GM23338 (cell line): ENCODE measurements at regions not wholly inside any gene's neighbourhood (a gene's known extent, or its start where the extent isn't known, plus 50 kb on each side); places are given as distances from the start of the nearest gene placed in this dataset.

ENCODE experiments used
- ATAC-seq: fragments of 200-7000 bp; cut with Tn5 transposase; 3 replicates; pipeline ENCODE4 v1.9.1; 2020
- DNase-seq: peaks from one replicate; pipeline ENCODE4 v3.0.0-alpha.2; 2015; ENCODE audit warnings: low spot score
- H2AFZ ChIP-seq: fragments of 200-600 bp; sonication (generic); 2 replicates; pipeline ENCODE4 v1.8.0; 2016; ENCODE audit warnings: antibody characterized with exemption, mild to moderate bottlenecking, moderate library complexity
- H3F3A ChIP-seq: fragments of 200-600 bp; sonication (generic); replicated peaks from 2 replicates; pipeline ENCODE4 v1.8.0; 2017; ENCODE audit warnings: antibody characterized with exemption, mixed run types, low read depth
- H3K27ac ChIP-seq: fragments of 200-600 bp; sonication (generic); 2 replicates; pipeline ENCODE4 v1.6.1; 2016; ENCODE audit warnings: low read depth
- H3K27me3 ChIP-seq: fragments of 200-600 bp; sonication (generic); 2 replicates; pipeline ENCODE4 v1.8.0; 2016; ENCODE audit warnings: mild to moderate bottlenecking, mixed run types, moderate library complexity; ENCODE audit not compliant: insufficient read depth
- H3K36me3 ChIP-seq: fragments of 200-600 bp; sonication (generic); 2 replicates; pipeline ENCODE4 v1.8.0; 2016; ENCODE audit warnings: mild to moderate bottlenecking; ENCODE audit not compliant: insufficient read depth
- H3K4me1 ChIP-seq: fragments of 200-600 bp; sonication (generic); 2 replicates; pipeline ENCODE4 v1.8.0; 2016; ENCODE audit warnings: mild to moderate bottlenecking, moderate library complexity; ENCODE audit not compliant: insufficient read depth
- H3K4me2 ChIP-seq: fragments of 200-600 bp; sonication (generic); 2 replicates; pipeline ENCODE4 v1.7.1; 2017; ENCODE audit warnings: mixed run types
- H3K4me3 ChIP-seq: fragments of 200-600 bp; sonication (generic); 2 replicates; pipeline ENCODE4 v1.6.1; 2016; ENCODE audit warnings: mixed run types
- H3K79me2 ChIP-seq: fragments of 200-600 bp; sonication (generic); replicated peaks from 2 replicates; pipeline ENCODE4 v1.8.0; 2017; ENCODE audit warnings: mild to moderate bottlenecking; ENCODE audit not compliant: insufficient read depth
- H3K9me2 ChIP-seq: fragments of 200-600 bp; sonication (generic); 2 replicates; pipeline ENCODE4 v1.8.0; 2017; ENCODE audit not compliant: insufficient read depth
- H4K20me1 ChIP-seq: fragments of 200-600 bp; sonication (generic); replicated peaks from 2 replicates; pipeline ENCODE4 v1.8.0; 2017; ENCODE audit warnings: mild to moderate bottlenecking; ENCODE audit not compliant: insufficient read depth
- H3K27ac Mint-ChIP-seq: 2 replicates; pipeline ENCODE4 v1.8.0; 2020; ENCODE audit warnings: inconsistent platforms, mild to moderate bottlenecking, moderate library complexity, mixed read lengths
- H3K27me3 Mint-ChIP-seq: 3 replicates; pipeline ENCODE4 v1.8.0; 2022; ENCODE audit warnings: low read depth, mild to moderate bottlenecking, moderate library complexity, mixed read lengths, inconsistent platforms; ENCODE audit not compliant: insufficient read depth, poor library complexity
- H3K36me3 Mint-ChIP-seq: 3 replicates; pipeline ENCODE4 v1.8.0; 2021; ENCODE audit warnings: low read depth, mild to moderate bottlenecking, inconsistent platforms, moderate library complexity, mixed read lengths
- H3K4me1 Mint-ChIP-seq: 3 replicates; pipeline ENCODE4 v1.8.0; 2020; ENCODE audit warnings: mild to moderate bottlenecking, inconsistent platforms, mixed read lengths
- H3K4me3 Mint-ChIP-seq: 3 replicates; pipeline ENCODE4 v1.8.0; 2021; ENCODE audit warnings: moderate library complexity, mild to moderate bottlenecking, inconsistent platforms, mixed read lengths
- H3K9me3 Mint-ChIP-seq: 3 replicates; pipeline ENCODE4 v1.8.0; 2020; ENCODE audit warnings: moderate library complexity, mild to moderate bottlenecking, inconsistent platforms, mixed read lengths
- CREB1 ChIP-seq: fragments of 250-450 bp; sonication (Bioruptor Pico); IDR thresholded peaks from 2 replicates; pipeline ENCODE4 v1.5.0; 2020; ENCODE audit warnings: low read depth, mild to moderate bottlenecking, moderate library complexity
- CTCF ChIP-seq, 2 experiments: fragments of 200-600 bp in 1 of 2; sonication (generic) in 1 of 2; conservative IDR thresholded peaks; 2 replicates each; pipeline versions ENCODE4 v1.5.1 to v1.6.1; 2016 to 2017; ENCODE audit warnings: antibody characterized with exemption in 2 of 2, low read depth in 2 of 2, mild to moderate bottlenecking in 2 of 2, moderate library complexity in 1 of 2
- EZH2 ChIP-seq: fragments of 200-600 bp; sonication (generic); IDR thresholded peaks from one replicate; pipeline ENCODE4 v1.8.0; 2017; ENCODE audit warnings: antibody characterized with exemption, mild to moderate bottlenecking, low read depth; ENCODE audit not compliant: unreplicated experiment
- EZH2phosphoT487 ChIP-seq: fragments of 200-600 bp; sonication (generic); IDR thresholded peaks from one replicate; pipeline ENCODE4 v1.8.1; 2018; ENCODE audit warnings: antibody characterized with exemption; ENCODE audit not compliant: unreplicated experiment
- JUNB ChIP-seq: IDR thresholded peaks from one replicate; pipeline ENCODE4 v1.6.1; 2016; ENCODE audit warnings: antibody characterized with exemption; ENCODE audit not compliant: unreplicated experiment
- NANOG ChIP-seq: IDR thresholded peaks from 2 replicates; pipeline ENCODE4 v1.6.1; 2016; ENCODE audit warnings: antibody characterized with exemption, borderline replicate concordance
- POLR2AphosphoS5 ChIP-seq: IDR thresholded peaks from 2 replicates; pipeline ENCODE4 v1.6.1; 2016; ENCODE audit warnings: antibody characterized with exemption, low read depth
- STAT1 ChIP-seq: IDR thresholded peaks from one replicate; pipeline ENCODE4 v1.6.1; 2016; ENCODE audit warnings: antibody characterized with exemption; ENCODE audit not compliant: unreplicated experiment
- ZNF114 ChIP-seq: fragments of 250-450 bp; sonication (Bioruptor Pico); IDR thresholded peaks from 2 replicates; pipeline ENCODE4 v1.5.0; 2020; ENCODE audit warnings: mild to moderate bottlenecking, moderate library complexity
- ZNF331 ChIP-seq: fragments of 250-450 bp; sonication (Bioruptor Pico); IDR thresholded peaks from 2 replicates; pipeline ENCODE4 v1.5.0; 2020; ENCODE audit warnings: low read depth, mild to moderate bottlenecking, moderate library complexity
- ZNF462 ChIP-seq: fragments of 250-450 bp; sonication (Bioruptor Pico); IDR thresholded peaks from 2 replicates; pipeline ENCODE4 v1.5.0; 2020; ENCODE audit warnings: mild to moderate bottlenecking, moderate library complexity
- TF ChIP-seq, protein P1 (sequence below): IDR thresholded peaks from one replicate; pipeline ENCODE4 v1.6.1; 2018; ENCODE audit warnings: antibody characterized with exemption; ENCODE audit not compliant: unreplicated experiment
- TF ChIP-seq, protein P2 (sequence below): IDR thresholded peaks from 2 replicates; pipeline ENCODE4 v1.6.1; 2016; ENCODE audit warnings: antibody characterized with exemption

DNA sequence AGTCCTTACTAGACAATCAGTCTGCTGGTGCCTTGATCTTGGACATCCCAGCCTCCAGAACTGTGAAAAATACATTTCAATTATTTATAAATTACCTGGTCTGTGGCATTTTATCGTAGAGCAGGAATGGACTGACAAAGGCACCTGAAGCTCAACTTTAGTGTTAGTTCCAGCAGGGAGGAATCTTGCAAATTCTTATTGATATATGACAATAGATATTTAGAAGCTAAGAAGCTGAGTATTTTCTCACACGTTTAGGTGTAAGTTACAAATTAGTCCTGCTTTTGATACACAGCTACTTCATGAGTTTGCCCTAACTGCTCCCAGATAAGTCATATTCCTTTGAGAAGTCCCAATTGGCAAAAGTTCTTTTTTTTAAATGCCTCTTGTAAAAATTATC lies 138.0 kb upstream of the ZNF217 start:
- Histone ChIP-seq H2AFZ (peak overlapping the region; percentile 74; the same call in 1 of the 2 replicates), H3K79me2 (no peaks in the 10 kb centered on the region), H3K9me2 (no peaks in the 10 kb centered on the region), H3K4me1 (peaks cover 17% of the 10 kb centered on the region), H3K27me3 (no peaks in the 10 kb centered on the region), H4K20me1 (no peaks in the 10 kb centered on the region), H3F3A (no peaks in the 10 kb centered on the region), H3K4me2 (no peak overlapping the region), H3K27ac (no peak overlapping the region), H3K36me3 (no peaks in the 10 kb centered on the region), H3K4me3 (no peak overlapping the region)
- no peaks in the 10 kb centered on the region for H3K36me3 Mint-ChIP-seq
- TF ChIP-seq NANOG, result no peak
- no peak for TF ChIP-seq ZNF114 (CRISPR knock-in tag)
- TF ChIP-seq, protein P1, sequence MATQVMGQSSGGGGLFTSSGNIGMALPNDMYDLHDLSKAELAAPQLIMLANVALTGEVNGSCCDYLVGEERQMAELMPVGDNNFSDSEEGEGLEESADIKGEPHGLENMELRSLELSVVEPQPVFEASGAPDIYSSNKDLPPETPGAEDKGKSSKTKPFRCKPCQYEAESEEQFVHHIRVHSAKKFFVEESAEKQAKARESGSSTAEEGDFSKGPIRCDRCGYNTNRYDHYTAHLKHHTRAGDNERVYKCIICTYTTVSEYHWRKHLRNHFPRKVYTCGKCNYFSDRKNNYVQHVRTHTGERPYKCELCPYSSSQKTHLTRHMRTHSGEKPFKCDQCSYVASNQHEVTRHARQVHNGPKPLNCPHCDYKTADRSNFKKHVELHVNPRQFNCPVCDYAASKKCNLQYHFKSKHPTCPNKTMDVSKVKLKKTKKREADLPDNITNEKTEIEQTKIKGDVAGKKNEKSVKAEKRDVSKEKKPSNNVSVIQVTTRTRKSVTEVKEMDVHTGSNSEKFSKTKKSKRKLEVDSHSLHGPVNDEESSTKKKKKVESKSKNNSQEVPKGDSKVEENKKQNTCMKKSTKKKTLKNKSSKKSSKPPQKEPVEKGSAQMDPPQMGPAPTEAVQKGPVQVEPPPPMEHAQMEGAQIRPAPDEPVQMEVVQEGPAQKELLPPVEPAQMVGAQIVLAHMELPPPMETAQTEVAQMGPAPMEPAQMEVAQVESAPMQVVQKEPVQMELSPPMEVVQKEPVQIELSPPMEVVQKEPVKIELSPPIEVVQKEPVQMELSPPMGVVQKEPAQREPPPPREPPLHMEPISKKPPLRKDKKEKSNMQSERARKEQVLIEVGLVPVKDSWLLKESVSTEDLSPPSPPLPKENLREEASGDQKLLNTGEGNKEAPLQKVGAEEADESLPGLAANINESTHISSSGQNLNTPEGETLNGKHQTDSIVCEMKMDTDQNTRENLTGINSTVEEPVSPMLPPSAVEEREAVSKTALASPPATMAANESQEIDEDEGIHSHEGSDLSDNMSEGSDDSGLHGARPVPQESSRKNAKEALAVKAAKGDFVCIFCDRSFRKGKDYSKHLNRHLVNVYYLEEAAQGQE, result no peak
- TF ChIP-seq, protein P2, sequence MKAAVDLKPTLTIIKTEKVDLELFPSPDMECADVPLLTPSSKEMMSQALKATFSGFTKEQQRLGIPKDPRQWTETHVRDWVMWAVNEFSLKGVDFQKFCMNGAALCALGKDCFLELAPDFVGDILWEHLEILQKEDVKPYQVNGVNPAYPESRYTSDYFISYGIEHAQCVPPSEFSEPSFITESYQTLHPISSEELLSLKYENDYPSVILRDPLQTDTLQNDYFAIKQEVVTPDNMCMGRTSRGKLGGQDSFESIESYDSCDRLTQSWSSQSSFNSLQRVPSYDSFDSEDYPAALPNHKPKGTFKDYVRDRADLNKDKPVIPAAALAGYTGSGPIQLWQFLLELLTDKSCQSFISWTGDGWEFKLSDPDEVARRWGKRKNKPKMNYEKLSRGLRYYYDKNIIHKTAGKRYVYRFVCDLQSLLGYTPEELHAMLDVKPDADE, result no peak
- no peak for TF ChIP-seq ZNF331 (CRISPR knock-in tag)
- no peak for TF ChIP-seq CREB1
- TF ChIP-seq EZH2, result no peak
- TF ChIP-seq EZH2phosphoT487, result no peak
- TF ChIP-seq STAT1, result no peak
- no peak for TF ChIP-seq ZNF462 (CRISPR knock-in tag)
- no peak for TF ChIP-seq CTCF (conservative IDR thresholded peaks at IDR 0.05; ENCODE audit: low read depth in 2 of 2)
- no peak for TF ChIP-seq JUNB
- TF ChIP-seq POLR2AphosphoS5, result no peak
- ATAC-seq, result no peak
- H3K4me1 Mint-ChIP-seq, result peaks cover 24% of the 10 kb centered on the region
- peaks cover 10% of the 10 kb centered on the region for H3K27me3 Mint-ChIP-seq
- no peak overlapping the region for H3K27ac Mint-ChIP-seq
- DNase-seq, result no peak
- H3K4me3 Mint-ChIP-seq, result no peak overlapping the region
- H3K9me3 Mint-ChIP-seq, result no peaks in the 10 kb centered on the region
